ENCODE measurements at regions not wholly inside any gene's neighbourhood (a gene's known extent, or its start where the extent isn't known, plus 50 kb on each side); places are given as distances from the start of the nearest gene placed in this dataset.

DNA sequence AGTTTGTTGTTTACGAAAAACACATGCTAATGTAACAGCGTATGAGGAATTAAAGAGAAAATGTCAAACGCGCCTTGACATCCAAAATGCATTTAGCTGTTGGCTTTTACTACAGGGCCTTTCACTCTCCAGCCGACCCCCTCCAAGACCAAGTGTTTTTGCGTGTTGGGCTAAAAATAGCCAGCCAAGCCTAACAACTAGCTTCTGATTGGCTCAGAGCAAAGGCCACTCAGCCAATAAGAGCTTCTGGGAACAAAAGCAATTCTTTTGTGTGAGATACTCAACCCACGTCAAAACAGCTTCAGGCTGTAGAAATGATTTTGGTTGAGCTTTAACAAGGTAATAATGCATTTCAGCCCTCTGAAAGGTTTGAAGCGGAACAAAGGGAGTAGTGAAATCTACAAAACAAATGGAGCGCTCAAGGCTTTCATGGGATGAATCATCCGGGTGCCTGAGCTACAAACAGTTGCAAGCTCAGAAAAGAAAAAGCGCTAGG lies 198.7 kb upstream of the DCN start:
- peak; percentile 62 to 88 for ATAC-seq (ENCODE audit: low FRiP score in 2 of 2)
- Histone ChIP-seq H3K27ac (peak overlapping the region in 3 of 4 donors; percentile 26 to 72 (median 67)), H3K4me3 (peak overlapping the region in 3 of 4 donors; percentile 18 to 47 (median 40)), H3K36me3 (no peaks in the 10 kb centered on the region), H3K4me1 (peaks cover 0 to 9% (median 6%) of the 10 kb centered on the region in 4 donors), H3K27me3 (no peaks in the 10 kb centered on the region), H3K9me3 (no peaks in the 10 kb centered on the region)
- 25% methylated on average over 11 of the region's 11 CpGs for WGBS, 2 donors
- TF ChIP-seq, protein P1, sequence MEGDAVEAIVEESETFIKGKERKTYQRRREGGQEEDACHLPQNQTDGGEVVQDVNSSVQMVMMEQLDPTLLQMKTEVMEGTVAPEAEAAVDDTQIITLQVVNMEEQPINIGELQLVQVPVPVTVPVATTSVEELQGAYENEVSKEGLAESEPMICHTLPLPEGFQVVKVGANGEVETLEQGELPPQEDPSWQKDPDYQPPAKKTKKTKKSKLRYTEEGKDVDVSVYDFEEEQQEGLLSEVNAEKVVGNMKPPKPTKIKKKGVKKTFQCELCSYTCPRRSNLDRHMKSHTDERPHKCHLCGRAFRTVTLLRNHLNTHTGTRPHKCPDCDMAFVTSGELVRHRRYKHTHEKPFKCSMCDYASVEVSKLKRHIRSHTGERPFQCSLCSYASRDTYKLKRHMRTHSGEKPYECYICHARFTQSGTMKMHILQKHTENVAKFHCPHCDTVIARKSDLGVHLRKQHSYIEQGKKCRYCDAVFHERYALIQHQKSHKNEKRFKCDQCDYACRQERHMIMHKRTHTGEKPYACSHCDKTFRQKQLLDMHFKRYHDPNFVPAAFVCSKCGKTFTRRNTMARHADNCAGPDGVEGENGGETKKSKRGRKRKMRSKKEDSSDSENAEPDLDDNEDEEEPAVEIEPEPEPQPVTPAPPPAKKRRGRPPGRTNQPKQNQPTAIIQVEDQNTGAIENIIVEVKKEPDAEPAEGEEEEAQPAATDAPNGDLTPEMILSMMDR (IDR thresholded peaks at IDR 0.05): no peak
- TF ChIP-seq EP300 (IDR thresholded peaks at IDR 0.05) (no peak), POLR2AphosphoS5 (IDR thresholded peaks at IDR 0.05) (no peak), POLR2A (IDR thresholded peaks at IDR 0.05) (peak in 1 of 4 donors; percentile 31)
- DNase-seq: peak in 1 of 2 donors; percentile 43

- Histone ChIP-seq H3K27me3 (no peaks in the 10 kb centered on the region), H3K36me3 (no peaks in the 10 kb centered on the region), H3K27ac (peak overlapping the region in 1 of 4 donors; percentile 72), H3K9me3 (no peaks in the 10 kb centered on the region), H3K4me1 (peaks cover 0 to 9% (median 6%) of the 10 kb centered on the region in 4 donors), H3K4me3 (peak overlapping the region in 1 of 4 donors; percentile 47)
- ATAC-seq (ENCODE audit: low FRiP score in 2 of 2): no peak
- no peak for DNase-seq
- WGBS, 2 donors: 36 to 52% methylated on average over 5 of the region's 5 CpGs
- TF ChIP-seq EP300 (IDR thresholded peaks at IDR 0.05) (no peak), POLR2AphosphoS5 (IDR thresholded peaks at IDR 0.05) (no peak), POLR2A (IDR thresholded peaks at IDR 0.05) (no peak)
- TF ChIP-seq, protein P1 (IDR thresholded peaks at IDR 0.05): no peak
These were observed 198.0 kb upstream of the DCN start for GRCh38 chr12:91380631-91381030.

DNA sequence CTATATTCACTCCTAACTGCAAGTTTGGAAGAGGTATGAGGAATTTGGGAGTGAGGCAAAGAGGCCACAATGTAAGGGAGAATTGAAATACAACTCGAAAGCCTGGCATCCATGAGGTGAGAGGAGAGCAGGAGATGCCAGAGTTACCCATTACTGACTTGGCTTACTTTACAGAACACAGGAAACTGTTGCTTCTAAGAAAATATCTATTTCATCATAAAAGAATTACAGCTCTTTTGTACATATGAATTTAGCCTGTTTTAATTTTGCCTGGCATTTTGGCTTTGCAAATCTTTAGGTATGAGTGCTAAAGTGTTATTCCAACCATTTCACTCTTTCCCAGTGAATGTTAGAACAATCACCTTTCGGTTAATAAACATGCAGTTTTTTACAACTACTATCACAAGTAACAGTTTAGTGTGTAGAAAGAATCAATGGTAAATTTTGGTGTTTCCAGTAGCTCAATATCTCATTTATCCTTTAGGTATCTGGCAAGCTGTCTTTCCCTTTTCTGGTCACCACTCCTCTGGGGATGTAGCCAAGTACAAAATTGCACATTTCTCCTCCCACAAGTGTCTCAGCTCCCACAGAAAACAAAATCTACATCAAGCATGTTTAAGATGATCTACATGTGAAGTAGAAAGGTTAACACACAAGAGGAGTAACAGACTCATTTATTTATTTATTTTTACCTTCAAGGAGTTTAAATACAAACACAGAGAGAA lies 196.6 kb upstream of the DCN start:
- 82 to 86% methylated on average over 2 of the region's 2 CpGs for WGBS, 2 donors
- DNase-seq (no peak), ATAC-seq (ENCODE audit: low FRiP score in 2 of 2) (no peak)
- TF ChIP-seq, protein P1 (IDR thresholded peaks at IDR 0.05): no peak
- no peak for TF ChIP-seq POLR2A (IDR thresholded peaks at IDR 0.05)
- no peak for TF ChIP-seq EP300 (IDR thresholded peaks at IDR 0.05)
- TF ChIP-seq POLR2AphosphoS5 (IDR thresholded peaks at IDR 0.05): no peak
- H3K4me3 ChIP-seq: no peak overlapping the region
- no peaks in the 10 kb centered on the region for H3K36me3 ChIP-seq
- peaks cover 0 to 9% (median 6%) of the 10 kb centered on the region in 4 donors for H3K4me1 ChIP-seq
- H3K27me3 ChIP-seq: no peaks in the 10 kb centered on the region
- no peak overlapping the region for H3K27ac ChIP-seq
- no peaks in the 10 kb centered on the region for H3K9me3 ChIP-seq

DNA sequence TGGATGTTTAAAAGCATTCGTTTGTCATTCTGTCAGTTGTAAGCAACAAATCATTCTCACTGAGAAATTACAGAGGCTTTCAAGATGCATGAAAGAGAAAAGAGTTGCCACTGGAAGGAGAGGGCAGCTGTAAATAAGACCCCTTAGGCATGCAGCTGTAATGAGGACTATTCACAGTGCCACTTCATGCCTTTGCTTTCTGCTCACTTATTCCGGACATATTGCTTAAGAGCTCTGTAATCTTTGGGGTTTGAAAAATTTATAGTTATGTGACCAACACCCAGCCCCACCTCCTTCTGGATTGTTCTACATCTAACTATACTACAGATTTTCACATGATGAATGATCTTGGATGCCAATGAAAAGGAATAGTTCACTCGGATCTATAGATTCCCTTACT lies 194.8 kb upstream of the DCN start:
- 67 to 75% methylated on average over 3 of the region's 3 CpGs for WGBS, 2 donors
- TF ChIP-seq, protein P1 (IDR thresholded peaks at IDR 0.05): no peak
- TF ChIP-seq POLR2A (IDR thresholded peaks at IDR 0.05) (no peak), POLR2AphosphoS5 (IDR thresholded peaks at IDR 0.05) (no peak), EP300 (IDR thresholded peaks at IDR 0.05) (no peak)
- no peak for ATAC-seq (ENCODE audit: low FRiP score in 2 of 2)
- DNase-seq: no peak
- Histone ChIP-seq H3K4me3 (no peak overlapping the region), H3K27me3 (no peaks in the 10 kb centered on the region), H3K36me3 (no peaks in the 10 kb centered on the region), H3K4me1 (peaks cover 0 to 9% (median 4%) of the 10 kb centered on the region in 4 donors), H3K9me3 (no peaks in the 10 kb centered on the region), H3K27ac (no peak overlapping the region)
